Left lung (tissue), 4 donors: ENCODE measurements at regions not wholly inside any gene's neighbourhood (a gene's known extent, or its start where the extent isn't known, plus 50 kb on each side); places are given as distances from the start of the nearest gene placed in this dataset.

Experiments
- ATAC-seq: fragments of 200-7000 bp; cut with Tn5 transposase; one replicate; pipeline ENCODE4 v1.9.1; 2020; ENCODE audit warnings: moderate library complexity
- DNase-seq, 4 donors: peaks; one replicate each; pipeline ENCODE4 v3.0.0-alpha.2; 2013 to 2020
- H3K27ac ChIP-seq, 2 donors: fragments of 200-600 bp; sonication (generic) in 1 of 2; one replicate each; pipeline versions ENCODE4 v1.5.0 to v1.8.0; 2020 to 2021
- H3K27me3 ChIP-seq, 2 donors: fragments of 200-600 bp; sonication (generic) in 1 of 2; one replicate each; pipeline versions ENCODE4 v1.5.0 to v1.8.0; 2020 to 2021
- H3K36me3 ChIP-seq, 2 donors: fragments of 200-600 bp; sonication (generic) in 1 of 2; one replicate each; pipeline versions ENCODE4 v1.5.0 to v1.8.0; 2020 to 2021
- H3K4me1 ChIP-seq, 2 donors: fragments of 200-600 bp; one replicate each; pipeline ENCODE4 v1.8.0; 2021
- H3K4me3 ChIP-seq, 2 donors: fragments of 200-600 bp; sonication (generic) in 1 of 2; one replicate each; pipeline versions ENCODE4 v1.5.0 to v1.8.0; 2020 to 2021; ENCODE audit warnings: mild to moderate bottlenecking in 1 of 2
- H3K9me3 ChIP-seq, 2 donors: fragments of 200-600 bp; sonication (generic) in 1 of 2; one replicate each; pipeline versions ENCODE4 v1.5.0 to v1.8.0; 2020 to 2021
- CTCF ChIP-seq, 2 donors: fragments of 200-600 bp; sonication (generic) in 1 of 2; IDR thresholded peaks; one replicate each; pipeline versions ENCODE4 v1.5.0 to v1.8.0; 2021; ENCODE audit warnings: antibody characterized with exemption in 2 of 2
- intact Hi-C, 2 donors: fragments of 100-400 bp; cut with DNase I; formaldehyde crosslinking; loops; one replicate each; pipeline versions ENCODE4 v1.11.2 to v1.14.2; 2022
- donor health status: DM: no; HTN: yes; CAD: no.
- donor health status: DM: no; HTN: no; CAD: no.

GRCh38 chr18:47748093-47748796, 182.2 kb downstream of the SMAD2 start:
- peaks cover 0 to 20% of the 10 kb centered on the region in 2 donors for H3K27me3 ChIP-seq
- no peak overlapping the region for H3K27ac ChIP-seq
- no peak for ATAC-seq
- intact Hi-C loops, result loop anchor here in 1 of 2 donors (5.0 to 10.0 kb wide), 2 partner anchors 153 to 531 kb away; no protein-coding TSS in a partner anchor
- H3K36me3 ChIP-seq, result no peaks in the 10 kb centered on the region
- no peak for TF ChIP-seq CTCF (IDR thresholded peaks at IDR 0.05)
- H3K4me1 ChIP-seq, result peaks cover 0 to 8% of the 10 kb centered on the region in 2 donors
- no peak overlapping the region for H3K4me3 ChIP-seq
- DNase-seq, result no peak
- H3K9me3 ChIP-seq, result no peaks in the 10 kb centered on the region

DNA sequence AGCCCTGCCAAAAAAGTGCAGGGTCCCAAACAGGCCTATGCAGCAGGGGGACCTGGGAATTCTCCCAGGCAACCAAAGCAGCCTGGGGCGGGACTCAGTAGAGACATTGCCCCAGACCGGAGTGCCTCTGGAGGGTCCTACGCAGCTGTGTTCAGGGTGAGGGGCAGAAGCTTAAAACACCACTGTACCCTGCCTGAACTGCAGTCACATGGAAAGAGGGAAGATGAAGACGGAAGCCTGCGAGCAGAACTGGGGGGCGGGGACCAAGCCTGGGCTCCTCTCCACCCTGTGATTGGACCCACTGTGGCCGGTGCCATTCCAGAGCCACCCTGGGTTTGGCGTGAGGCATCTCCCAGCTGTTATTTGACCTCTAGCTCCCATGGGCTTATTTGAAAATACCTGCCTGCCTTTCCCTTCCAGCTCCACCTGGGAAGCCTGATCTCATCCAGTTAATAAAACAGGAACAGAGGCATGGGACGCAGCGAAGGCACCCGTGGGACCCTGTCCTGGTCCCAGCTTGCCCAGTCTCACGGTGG, 183.1 kb downstream of the SMAD2 start:
- intact Hi-C loops, result loop anchor here in 1 of 2 donors (5.0 to 10.0 kb wide), 2 partner anchors 153 to 530 kb away; no protein-coding TSS in a partner anchor
- no peak for ATAC-seq
- Histone ChIP-seq H3K4me3 (no peak overlapping the region), H3K27ac (no peak overlapping the region), H3K4me1 (peaks cover 0 to 8% of the 10 kb centered on the region in 2 donors), H3K27me3 (peaks cover 0 to 20% of the 10 kb centered on the region in 2 donors), H3K36me3 (no peaks in the 10 kb centered on the region), H3K9me3 (no peaks in the 10 kb centered on the region)
- no peak for DNase-seq
- no peak for TF ChIP-seq CTCF (IDR thresholded peaks at IDR 0.05)

DNA sequence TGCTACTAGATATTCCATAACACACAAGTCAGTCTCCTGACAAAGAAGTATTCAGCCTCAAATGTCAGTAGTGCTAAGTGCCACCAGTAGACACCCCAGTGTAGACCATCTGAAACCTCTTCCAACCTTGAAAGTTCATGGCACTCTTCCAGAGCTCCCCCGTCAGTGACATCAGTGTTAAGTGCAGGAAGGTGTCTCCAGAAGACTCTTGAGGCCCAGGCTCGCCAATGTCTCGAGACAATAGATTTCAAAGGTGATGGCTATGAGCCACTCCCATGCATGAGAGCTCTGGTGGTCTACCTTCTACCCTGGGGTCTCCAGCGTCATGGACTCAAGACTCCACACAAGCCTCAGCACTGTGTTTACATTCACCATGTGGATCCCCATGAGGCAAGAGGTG, 183.8 kb downstream of the SMAD2 start:
- Histone ChIP-seq H3K4me3 (no peak overlapping the region), H3K27ac (no peak overlapping the region), H3K27me3 (peaks cover 0 to 20% of the 10 kb centered on the region in 2 donors), H3K36me3 (no peaks in the 10 kb centered on the region), H3K9me3 (no peaks in the 10 kb centered on the region), H3K4me1 (peaks cover 0 to 8% of the 10 kb centered on the region in 2 donors)
- no peak for TF ChIP-seq CTCF (IDR thresholded peaks at IDR 0.05)
- no peak for ATAC-seq
- no peak for DNase-seq
- intact Hi-C loops, result loop anchor here in 1 of 2 donors (5.0 to 10.0 kb wide), 2 partner anchors 152 to 529 kb away; no protein-coding TSS in a partner anchor

- no peak overlapping the region for H3K4me3 ChIP-seq
- DNase-seq (no peak), ATAC-seq (no peak)
- TF ChIP-seq CTCF (IDR thresholded peaks at IDR 0.05), result no peak
- peaks cover 0 to 8% of the 10 kb centered on the region in 2 donors for H3K4me1 ChIP-seq
- no peaks in the 10 kb centered on the region for H3K9me3 ChIP-seq
- no peaks in the 10 kb centered on the region for H3K36me3 ChIP-seq
- H3K27ac ChIP-seq, result no peak overlapping the region
- intact Hi-C loops, result loop anchor here in 1 of 2 donors (5.0 to 10.0 kb wide), 2 partner anchors 150 to 528 kb away; no protein-coding TSS in a partner anchor
- peaks cover 0 to 20% of the 10 kb centered on the region in 2 donors for H3K27me3 ChIP-seq
These were observed 185.2 kb downstream of the SMAD2 start for GRCh38 chr18:47745227-47745626.

- Histone ChIP-seq H3K9me3 (no peaks in the 10 kb centered on the region), H3K27ac (no peak overlapping the region), H3K27me3 (peaks cover 0 to 40% of the 10 kb centered on the region in 2 donors), H3K36me3 (no peaks in the 10 kb centered on the region), H3K4me1 (no peaks in the 10 kb centered on the region), H3K4me3 (no peak overlapping the region)
- TF ChIP-seq CTCF (IDR thresholded peaks at IDR 0.05), result no peak
- intact Hi-C loops, result no loop called here
- DNase-seq (no peak), ATAC-seq (no peak)
These were observed 192.5 kb downstream of the SMAD2 start for GRCh38 chr18:47737956-47738355.
